ENCODE measurements at regions not wholly inside any gene's neighbourhood (a gene's known extent, or its start where the extent isn't known, plus 50 kb on each side); places are given as distances from the start of the nearest gene placed in this dataset.

DNA sequence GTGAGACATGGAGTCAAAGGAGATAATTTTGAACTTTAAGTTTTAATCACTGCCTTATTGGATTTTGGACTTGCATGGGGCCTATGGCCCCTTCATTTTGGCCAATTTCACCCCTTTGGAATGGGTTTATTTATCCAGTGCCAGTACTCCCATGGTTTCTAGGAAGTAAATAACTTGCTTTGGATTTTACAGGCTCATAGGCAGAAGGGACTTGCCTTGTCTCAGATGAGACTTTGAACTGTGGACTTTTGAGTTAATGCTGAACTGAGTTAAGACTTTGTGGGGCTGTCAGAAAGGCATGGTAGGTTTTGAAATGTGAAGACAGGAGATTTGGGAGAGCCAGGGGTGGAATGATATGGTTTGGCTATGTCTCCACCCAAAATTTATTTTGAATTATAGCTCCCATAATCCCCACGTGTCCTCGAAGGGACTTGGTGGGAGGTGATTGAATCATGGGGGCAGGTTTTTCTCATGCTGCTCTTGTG lies 448.1 kb downstream of the NAV3 start:
- TF ChIP-seq, protein P1, sequence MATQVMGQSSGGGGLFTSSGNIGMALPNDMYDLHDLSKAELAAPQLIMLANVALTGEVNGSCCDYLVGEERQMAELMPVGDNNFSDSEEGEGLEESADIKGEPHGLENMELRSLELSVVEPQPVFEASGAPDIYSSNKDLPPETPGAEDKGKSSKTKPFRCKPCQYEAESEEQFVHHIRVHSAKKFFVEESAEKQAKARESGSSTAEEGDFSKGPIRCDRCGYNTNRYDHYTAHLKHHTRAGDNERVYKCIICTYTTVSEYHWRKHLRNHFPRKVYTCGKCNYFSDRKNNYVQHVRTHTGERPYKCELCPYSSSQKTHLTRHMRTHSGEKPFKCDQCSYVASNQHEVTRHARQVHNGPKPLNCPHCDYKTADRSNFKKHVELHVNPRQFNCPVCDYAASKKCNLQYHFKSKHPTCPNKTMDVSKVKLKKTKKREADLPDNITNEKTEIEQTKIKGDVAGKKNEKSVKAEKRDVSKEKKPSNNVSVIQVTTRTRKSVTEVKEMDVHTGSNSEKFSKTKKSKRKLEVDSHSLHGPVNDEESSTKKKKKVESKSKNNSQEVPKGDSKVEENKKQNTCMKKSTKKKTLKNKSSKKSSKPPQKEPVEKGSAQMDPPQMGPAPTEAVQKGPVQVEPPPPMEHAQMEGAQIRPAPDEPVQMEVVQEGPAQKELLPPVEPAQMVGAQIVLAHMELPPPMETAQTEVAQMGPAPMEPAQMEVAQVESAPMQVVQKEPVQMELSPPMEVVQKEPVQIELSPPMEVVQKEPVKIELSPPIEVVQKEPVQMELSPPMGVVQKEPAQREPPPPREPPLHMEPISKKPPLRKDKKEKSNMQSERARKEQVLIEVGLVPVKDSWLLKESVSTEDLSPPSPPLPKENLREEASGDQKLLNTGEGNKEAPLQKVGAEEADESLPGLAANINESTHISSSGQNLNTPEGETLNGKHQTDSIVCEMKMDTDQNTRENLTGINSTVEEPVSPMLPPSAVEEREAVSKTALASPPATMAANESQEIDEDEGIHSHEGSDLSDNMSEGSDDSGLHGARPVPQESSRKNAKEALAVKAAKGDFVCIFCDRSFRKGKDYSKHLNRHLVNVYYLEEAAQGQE (tag by site-specific recombination; IDR thresholded peaks at IDR 0.05): no peak
- no peak for TF ChIP-seq CTCF (tag by site-specific recombination; IDR thresholded peaks at IDR 0.05)
- no peak for TF ChIP-seq TCF7L2 (IDR thresholded peaks at IDR 0.05; ENCODE audit: borderline replicate concordance, low read depth, low read length)
- no peak for TF ChIP-seq BCL11A (tag by site-specific recombination; IDR thresholded peaks at IDR 0.05; ENCODE audit: low read depth)
- TF ChIP-seq ZNF433 (tag by site-specific recombination; IDR thresholded peaks at IDR 0.05; ENCODE audit: low read depth): no peak

All from HEK293 (cell line).